ENCODE measurements at regions not wholly inside any gene's neighbourhood (a gene's known extent, or its start where the extent isn't known, plus 50 kb on each side); places are given as distances from the start of the nearest gene placed in this dataset.

- H3K79me2 ChIP-seq (ENCODE audit: insufficient read depth, low read length), result no peaks in the 10 kb centered on the region
- H3K4ac ChIP-seq (ENCODE audit: low read depth, low read length), result no peak overlapping the region
- H3T11ph ChIP-seq (ENCODE audit: low read length), result no peak overlapping the region
- H3K27ac Mint-ChIP-seq, result no peak overlapping the region
- H4K91ac ChIP-seq (ENCODE audit: insufficient read length, low read depth, low read length), result no peak overlapping the region
- no peak overlapping the region for H2BK5ac ChIP-seq (ENCODE audit: insufficient read length, low read length)
- no peak overlapping the region for H3K23ac ChIP-seq (ENCODE audit: insufficient read length, low read depth, low read length)
- no peak overlapping the region for H2BK12ac ChIP-seq (ENCODE audit: insufficient read length, low read depth, low read length)
- no peaks in the 10 kb centered on the region for H3K9me3 ChIP-seq (ENCODE audit: control insufficient read depth, low read depth, low read length)
- H3K27me3 ChIP-seq (ENCODE audit: insufficient read depth, low read length), result no peaks in the 10 kb centered on the region
- H4K8ac ChIP-seq (replicated peaks; ENCODE audit: insufficient read length, low read depth, low read length), result no peak overlapping the region
- H3K9ac ChIP-seq (ENCODE audit: extremely low read depth, insufficient read length, low read length), result no peak overlapping the region
- H3K79me1 ChIP-seq (ENCODE audit: insufficient read depth, low read depth, low read length, poor library complexity, severe bottlenecking), result no peaks in the 10 kb centered on the region
- no CpG with 5 or more reads among the region's 3 CpGs for WGBS (ENCODE audit: extremely low coverage, insufficient read length, low lambda C conversion rate)
- no peaks in the 10 kb centered on the region for H3K4me1 ChIP-seq (ENCODE audit: insufficient read depth, low read length)
- H3K23me2 ChIP-seq (ENCODE audit: insufficient read length, low read depth, low read length, poor library complexity, severe bottlenecking), result no peaks in the 10 kb centered on the region
- H2BK15ac ChIP-seq (ENCODE audit: low read depth, low read length), result no peak overlapping the region
- H2BK20ac ChIP-seq (ENCODE audit: low read depth, low read length, poor library complexity, severe bottlenecking), result no peak overlapping the region
- H3K27ac ChIP-seq (ENCODE audit: insufficient read length, low read depth, low read length), result no peak overlapping the region
- no peak overlapping the region for H2BK120ac ChIP-seq (ENCODE audit: low read depth, low read length, poor library complexity, severe bottlenecking)
- H3K27me3 Mint-ChIP-seq (ENCODE audit: low read depth), result no peaks in the 10 kb centered on the region
- no peaks in the 10 kb centered on the region for H4K20me1 ChIP-seq (ENCODE audit: control insufficient read depth, insufficient read depth, insufficient read length)
- TF ChIP-seq, protein P1, sequence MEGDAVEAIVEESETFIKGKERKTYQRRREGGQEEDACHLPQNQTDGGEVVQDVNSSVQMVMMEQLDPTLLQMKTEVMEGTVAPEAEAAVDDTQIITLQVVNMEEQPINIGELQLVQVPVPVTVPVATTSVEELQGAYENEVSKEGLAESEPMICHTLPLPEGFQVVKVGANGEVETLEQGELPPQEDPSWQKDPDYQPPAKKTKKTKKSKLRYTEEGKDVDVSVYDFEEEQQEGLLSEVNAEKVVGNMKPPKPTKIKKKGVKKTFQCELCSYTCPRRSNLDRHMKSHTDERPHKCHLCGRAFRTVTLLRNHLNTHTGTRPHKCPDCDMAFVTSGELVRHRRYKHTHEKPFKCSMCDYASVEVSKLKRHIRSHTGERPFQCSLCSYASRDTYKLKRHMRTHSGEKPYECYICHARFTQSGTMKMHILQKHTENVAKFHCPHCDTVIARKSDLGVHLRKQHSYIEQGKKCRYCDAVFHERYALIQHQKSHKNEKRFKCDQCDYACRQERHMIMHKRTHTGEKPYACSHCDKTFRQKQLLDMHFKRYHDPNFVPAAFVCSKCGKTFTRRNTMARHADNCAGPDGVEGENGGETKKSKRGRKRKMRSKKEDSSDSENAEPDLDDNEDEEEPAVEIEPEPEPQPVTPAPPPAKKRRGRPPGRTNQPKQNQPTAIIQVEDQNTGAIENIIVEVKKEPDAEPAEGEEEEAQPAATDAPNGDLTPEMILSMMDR (conservative IDR thresholded peaks at IDR 0.05), result no peak
- no peak overlapping the region for H3K4me2 ChIP-seq (ENCODE audit: insufficient read depth, insufficient read length, low read length)
- no peak overlapping the region for H4K5ac ChIP-seq (ENCODE audit: insufficient read length, low read depth, low read length)
- H3K56ac ChIP-seq (ENCODE audit: insufficient read length, low read depth, low read length), result no peak overlapping the region
- no peaks in the 10 kb centered on the region for H3K9me3 Mint-ChIP-seq
- H3K18ac ChIP-seq (ENCODE audit: insufficient read length, low read depth, low read length), result no peak overlapping the region
- H2AFZ ChIP-seq (ENCODE audit: low read length), result no peak overlapping the region
- no peak overlapping the region for H2AK5ac ChIP-seq (ENCODE audit: insufficient read length, low read length)
- no peak for DNase-seq
- H3K4me1 Mint-ChIP-seq, result peaks cover 7 to 10% of the 10 kb centered on the region in 2 experiments; a peak in 3 of 4 replicates
- no peak overlapping the region for H3K4me3 Mint-ChIP-seq
- no peaks in the 10 kb centered on the region for H3K36me3 Mint-ChIP-seq (ENCODE audit: insufficient read depth in 1 of 3, low read depth in 3 of 3)
- no peak overlapping the region for H3K14ac ChIP-seq (ENCODE audit: insufficient read depth, low read length)
Measured at GRCh38 chr5:62937661-62938558, 359.3 kb downstream of the LRRC70 start.

All from H9 (cell line).